GM18858 (cell line): ENCODE measurements at regions not wholly inside any gene's neighbourhood (a gene's known extent, or its start where the extent isn't known, plus 50 kb on each side); places are given as distances from the start of the nearest gene placed in this dataset.

Source experiments
- ATAC-seq: cut with Tn5 transposase; IDR thresholded peaks from one replicate; pipeline ENCODE4 v1.9.1; 2021; ENCODE audit not compliant: unreplicated experiment

DNA sequence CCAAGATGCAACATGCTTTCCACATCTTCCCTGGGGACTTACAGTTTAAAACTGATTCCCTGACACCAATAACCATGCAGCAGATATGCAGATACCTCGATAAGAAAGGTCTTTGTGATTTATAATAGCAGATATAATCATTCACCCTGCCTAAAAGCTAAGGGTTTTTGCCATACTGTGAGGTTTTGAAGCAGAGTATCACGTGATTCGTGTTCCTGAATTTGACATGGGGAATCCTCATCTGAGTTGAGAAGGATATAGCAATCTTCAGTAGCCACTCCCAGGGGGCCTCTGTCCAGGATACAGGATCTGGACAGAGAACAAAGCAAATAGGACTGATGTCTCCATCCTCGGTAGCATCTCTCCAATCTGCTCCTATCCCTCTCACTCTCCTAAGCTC is 79.1 kb upstream of the SDK2 start:
- ATAC-seq = no peak

DNA sequence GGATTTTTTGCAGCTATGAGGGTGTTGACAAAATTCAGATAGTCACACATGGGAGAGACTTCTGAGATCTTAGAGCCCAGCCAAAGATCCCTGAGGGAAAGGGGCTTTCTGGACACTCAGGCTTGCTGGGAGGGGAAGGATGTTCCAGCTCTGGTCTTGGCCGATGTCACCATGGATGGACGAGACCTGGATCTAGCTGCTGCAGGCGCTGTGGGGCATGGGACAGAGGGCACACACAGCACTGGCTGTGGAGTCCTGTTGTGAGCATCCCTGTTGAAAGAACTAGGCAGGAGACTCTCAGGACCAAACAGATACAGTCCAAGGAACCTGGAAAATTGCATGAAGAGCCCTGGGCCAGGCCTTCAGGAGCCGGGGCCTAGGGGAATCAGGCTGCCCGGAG is 80.1 kb upstream of the SDK2 start:
- no peak for ATAC-seq

DNA sequence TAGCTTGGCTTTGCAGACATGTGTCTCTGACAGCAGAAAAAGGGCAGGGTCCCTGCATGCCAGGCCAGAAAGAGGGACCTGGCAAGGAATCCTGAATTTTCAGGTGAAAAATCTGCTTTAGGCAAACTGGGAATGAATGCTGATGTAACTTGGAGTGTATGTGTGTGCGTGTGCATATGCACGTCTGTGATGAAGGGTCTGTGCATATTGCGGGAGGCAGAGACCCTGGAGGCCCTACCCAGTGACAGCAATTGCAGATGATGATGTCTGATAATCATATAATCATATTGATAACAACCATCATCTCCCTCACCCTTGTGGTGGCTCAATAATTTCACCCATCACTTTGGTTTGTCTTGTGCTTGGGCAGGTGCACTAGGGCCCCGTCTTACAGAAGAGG is 80.7 kb upstream of the SDK2 start:
- ATAC-seq = no peak

DNA sequence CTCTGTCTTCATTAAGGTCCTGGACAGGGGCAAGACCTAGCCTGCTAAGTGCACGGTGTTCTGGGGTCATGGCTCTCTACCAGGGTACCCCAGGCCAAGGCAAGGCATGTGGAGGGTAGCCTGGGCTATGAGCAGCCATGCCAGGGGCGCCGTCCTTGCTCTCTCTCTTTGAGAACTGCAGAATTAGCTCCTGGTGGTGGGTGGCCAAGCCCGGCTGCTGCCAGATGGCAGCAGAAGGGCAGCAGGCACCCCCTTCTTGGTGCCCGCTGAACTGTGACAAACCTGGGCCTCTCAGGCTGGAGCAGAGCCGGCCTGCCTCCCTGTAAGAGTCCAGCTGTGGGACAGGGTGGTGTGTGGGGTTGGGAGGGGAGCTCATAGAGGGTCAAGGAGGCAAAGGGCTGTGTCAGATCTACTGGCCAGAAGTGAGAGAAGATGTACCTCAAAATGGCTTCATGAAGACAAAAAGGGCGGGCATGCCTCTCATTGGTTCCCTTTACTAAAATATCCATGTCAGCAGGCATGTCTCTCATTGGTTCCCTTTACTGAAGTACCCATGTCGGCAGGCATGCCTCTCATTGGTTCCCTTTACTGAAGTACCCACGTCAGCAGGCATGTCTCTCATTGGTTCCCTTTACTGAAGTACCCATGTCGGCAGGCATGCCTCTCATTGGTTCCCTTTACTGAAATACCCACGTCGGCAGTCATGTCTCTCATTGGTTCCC is 81.7 kb upstream of the SDK2 start:
- no peak for ATAC-seq

DNA sequence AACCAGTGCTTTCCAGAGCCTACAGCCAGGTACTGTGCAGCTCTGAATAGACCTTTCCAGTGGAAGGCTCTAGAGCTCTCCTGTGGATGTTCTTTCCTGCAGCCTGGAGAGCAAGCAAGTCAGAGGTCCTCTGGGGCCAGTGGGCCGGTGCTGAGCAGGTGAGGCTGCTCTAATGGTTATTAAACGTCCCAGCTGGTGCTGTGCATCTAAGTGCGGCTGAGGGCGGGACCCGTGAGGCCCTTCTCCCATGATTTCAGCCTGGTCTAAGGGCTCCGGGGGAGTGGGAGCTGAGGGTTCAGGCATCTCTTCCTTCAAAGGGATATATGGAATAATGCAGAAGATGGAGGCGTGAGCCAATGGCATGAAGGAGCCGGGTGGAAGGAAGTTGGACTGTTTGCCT is 83.7 kb upstream of the SDK2 start:
- ATAC-seq = no peak

DNA sequence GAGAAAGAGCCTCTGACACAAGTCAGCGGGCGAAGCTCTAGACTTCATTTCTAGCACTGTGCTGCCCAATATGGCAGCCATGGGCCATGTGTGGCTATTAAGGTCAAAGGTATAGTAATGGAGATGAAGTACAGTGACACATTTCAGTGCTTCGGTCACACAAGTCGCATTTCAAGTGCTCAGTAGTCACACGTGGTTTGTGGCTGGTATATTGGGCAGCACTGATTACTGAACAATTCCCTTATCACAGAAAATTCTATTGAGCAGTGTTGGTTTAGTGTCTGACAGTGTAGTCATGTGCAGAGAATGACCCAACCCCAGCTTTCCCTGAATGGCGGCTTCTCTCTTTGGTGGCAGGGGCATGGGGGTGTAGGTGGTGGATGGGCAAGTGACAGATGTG is 84.9 kb upstream of the SDK2 start:
- ATAC-seq = no peak

DNA sequence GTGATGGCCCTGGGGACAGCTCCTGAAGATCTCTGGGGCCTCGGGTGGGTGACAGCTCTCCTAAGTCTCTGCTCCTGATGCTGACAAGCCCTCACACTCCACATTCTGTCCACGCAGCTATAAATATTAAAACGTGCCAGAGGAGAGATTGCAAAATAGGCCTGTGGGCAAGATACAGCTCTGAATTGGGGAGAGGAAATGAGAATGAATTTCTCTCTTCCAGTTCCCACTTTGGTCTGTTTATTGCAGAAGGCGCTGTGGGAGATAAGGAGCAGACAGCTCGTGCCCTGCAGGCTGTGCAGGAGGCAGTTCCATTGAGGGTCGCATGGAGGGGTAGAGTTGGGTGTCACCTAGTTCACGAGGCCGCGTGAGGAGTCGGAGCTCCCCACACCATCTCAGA is 87.5 kb upstream of the SDK2 start:
- no peak for ATAC-seq

DNA sequence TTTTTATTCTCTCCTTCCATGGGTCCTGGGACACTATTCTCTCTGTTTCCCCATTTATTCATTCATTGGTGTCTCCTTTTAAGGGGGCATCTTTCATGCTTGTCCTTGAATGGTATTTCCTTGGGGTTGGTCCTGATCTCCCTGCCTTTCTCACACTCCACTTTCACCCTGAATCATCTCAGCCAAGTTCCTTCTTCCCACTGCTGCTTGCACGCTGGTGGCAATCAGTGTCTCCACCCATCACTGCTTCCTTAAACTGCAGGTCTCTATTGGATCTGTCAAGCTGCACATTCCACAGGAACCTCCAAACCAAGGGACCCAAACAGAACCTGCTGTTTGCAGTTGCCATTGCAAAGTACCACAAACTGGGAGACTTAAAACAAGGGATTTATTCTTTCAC is 89.3 kb upstream of the SDK2 start:
- no peak for ATAC-seq

DNA sequence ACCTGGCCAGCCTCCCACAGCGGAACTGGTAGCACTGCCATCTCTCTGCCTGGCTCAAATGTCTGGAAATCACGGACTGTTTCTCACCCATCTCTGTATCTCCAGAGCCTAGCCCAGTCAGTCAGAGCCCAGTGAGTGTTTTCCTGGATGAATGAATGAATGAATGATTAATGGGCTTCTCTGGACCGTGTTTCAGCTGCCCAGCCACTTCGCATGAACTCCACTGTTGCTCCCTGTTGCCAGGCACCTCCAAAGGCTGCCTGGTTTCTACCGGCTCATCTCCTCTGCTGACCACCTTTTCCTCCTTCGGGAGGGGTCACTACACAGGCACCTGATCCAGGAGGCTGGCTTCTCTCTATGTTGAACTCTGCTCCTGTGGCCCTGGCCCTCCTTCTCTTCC is 91.0 kb upstream of the SDK2 start:
- ATAC-seq = no peak

DNA sequence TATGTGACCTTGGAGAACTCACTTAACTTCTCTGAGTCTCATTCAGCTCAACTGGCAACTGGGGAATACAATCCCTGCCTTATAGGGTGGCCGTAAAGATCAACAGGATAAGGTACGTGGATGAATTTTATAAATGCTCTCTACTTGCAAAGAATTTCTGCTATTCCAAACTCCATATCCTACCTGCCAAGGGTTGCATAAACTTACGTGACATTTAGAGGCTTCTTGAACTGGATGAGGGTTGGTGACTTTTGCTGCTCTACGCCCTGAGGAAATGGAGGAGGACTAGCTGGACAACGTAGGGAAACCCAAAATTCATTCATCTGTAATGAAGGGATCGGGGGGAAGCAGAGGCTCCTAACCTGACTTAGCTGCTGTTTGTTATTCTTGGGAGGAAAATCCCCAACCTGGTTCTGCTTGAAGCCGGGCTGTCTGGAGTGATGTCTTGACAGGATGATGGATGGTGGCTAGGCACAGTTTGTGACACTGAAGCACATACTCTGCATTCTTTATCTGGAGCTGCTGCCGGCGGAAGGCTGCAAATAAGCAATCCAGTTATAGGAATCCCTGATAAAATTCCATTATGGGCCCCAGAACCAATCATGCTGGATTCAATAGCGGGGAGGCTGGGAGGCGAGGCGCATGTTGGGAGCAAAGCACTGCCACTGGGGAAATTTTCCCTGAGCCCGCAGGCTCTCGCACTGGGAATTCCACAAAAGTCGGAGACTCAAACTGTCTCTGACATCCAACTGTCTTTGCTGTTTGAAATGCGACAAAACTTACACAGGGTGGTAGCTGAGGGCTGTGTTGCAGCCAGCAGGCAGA is 94.7 kb upstream of the SDK2 start:
- no peak for ATAC-seq

DNA sequence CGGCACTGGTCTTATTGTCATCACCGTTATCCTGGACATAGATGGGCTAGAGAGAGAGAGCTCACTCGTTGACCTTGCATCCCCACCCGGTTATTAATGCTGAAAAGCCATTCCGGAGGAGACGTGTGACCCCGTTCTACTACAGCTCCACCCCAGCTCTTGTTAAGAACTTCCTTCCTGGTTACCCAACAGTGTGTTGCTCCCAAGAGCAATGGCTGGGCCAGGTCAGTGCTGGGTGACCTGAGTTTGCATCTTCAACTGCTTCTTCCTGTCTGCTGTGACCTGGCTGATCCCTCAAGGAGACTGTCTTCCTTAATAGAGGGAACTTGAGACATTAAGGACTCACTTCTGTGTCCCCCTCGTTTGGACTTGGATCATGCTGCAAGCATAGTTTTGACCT is 96.1 kb upstream of the SDK2 start:
- ATAC-seq = no peak

DNA sequence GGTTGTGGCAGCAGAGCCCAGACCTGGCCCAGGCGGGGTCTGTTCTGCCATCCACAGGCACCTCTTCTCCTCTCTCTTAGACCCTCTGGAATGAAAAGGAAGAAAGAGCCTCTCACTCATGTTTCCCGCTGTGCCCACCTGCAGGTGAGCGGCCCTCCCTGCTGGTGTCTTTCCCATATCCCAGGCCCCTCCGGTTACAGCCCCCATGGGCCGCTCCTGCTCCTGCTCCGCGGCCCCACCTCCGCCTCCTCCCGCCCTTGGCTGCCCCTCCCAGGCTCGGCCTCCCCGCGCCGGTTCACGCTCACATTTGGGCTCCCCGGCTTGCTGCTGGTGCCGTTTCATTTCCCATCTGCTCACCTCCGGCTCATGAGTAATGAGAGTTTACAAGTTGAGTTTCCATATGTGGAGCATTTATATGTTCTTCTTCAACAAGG is 98.7 kb upstream of the SDK2 start:
- ATAC-seq = no peak

DNA sequence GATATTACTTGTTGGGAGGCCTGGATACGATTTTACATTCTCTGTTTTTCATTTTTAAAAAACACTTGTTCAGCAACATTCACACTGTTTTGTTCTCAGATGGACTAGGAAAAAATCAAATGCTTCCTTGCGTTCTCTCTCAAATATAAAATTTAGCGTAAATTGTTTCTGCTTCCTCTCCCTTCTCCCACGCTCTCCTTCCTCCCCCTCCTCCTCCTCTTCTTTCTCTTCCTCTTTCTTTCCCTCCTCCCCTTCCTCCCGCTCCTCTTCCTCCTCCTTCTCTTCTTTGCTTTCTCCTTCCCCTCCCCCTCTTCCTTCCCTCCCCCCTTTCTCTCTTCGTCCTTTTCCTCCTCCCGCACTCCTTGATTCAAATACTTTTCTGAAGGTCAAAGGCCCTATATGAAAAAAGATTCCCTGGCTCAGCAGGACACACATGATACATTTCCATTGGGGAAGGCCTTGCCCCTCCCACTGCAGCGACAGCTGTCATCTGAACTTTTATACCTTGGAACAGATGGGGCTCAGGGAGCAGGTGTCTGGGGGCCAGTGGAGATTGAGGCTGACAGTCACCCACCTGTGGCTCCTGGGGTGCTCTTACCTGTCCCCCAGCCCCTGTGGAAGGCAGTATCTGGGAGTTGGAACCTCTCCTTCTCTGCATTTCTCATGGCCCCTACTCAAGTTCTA is 99.4 kb upstream of the SDK2 start:
- ATAC-seq = no peak

DNA sequence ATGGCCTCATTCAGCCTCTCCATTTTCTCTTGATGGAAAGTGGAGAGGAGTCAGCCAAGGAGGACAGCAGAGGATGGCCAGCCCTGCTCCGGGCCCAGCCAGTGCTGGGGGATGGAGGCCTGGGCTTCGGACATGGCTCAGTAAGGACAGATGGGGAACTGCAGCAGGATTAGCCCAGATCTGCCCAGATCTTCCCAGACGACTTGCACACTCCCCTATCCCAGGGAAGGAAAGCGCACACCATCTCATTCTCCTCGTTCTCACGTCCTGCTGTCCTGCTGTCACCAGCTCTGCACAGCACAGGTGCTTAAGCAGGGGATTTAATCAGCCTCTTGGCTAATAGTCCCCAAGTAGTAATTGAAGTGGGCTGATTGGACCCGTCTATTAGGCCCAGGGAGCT is 100.2 kb upstream of the SDK2 start:
- ATAC-seq = no peak

DNA sequence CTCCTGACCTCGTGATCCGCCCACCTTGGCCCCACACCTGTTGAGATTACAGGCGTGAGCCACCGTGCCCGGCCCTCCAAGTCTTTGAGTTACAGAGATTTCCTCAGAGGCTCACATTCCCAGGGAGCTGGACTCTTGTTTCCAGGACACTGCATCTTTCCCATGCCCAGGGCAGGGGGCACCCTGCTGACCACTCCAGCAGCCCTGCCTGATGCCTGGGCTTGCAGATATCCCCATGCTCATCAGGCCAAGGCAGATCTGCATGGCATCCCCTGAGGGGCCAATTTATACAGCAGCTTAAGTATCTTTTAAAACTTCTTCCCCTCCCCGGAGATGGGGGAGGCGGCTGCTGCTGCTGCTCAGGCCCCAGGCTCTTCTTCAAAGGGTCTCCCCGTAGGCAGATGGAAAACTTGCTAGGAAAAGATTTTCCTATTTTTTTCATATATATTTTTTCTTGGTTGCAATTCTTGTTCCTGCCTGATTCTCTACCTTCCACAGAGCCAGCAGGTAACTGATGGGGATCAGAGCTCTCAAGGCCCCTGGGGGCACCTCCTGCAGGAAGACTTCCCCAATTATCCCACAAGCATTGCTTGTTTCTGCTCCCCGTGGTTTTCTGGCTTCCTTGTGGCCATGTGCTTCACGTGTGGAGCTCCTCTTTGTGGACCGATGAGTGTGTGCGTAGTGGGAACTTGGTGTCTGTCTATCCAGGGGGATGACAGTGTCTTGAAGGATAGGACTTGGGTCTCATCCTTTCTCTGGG is 102.2 kb upstream of the SDK2 start:
- no peak for ATAC-seq

DNA sequence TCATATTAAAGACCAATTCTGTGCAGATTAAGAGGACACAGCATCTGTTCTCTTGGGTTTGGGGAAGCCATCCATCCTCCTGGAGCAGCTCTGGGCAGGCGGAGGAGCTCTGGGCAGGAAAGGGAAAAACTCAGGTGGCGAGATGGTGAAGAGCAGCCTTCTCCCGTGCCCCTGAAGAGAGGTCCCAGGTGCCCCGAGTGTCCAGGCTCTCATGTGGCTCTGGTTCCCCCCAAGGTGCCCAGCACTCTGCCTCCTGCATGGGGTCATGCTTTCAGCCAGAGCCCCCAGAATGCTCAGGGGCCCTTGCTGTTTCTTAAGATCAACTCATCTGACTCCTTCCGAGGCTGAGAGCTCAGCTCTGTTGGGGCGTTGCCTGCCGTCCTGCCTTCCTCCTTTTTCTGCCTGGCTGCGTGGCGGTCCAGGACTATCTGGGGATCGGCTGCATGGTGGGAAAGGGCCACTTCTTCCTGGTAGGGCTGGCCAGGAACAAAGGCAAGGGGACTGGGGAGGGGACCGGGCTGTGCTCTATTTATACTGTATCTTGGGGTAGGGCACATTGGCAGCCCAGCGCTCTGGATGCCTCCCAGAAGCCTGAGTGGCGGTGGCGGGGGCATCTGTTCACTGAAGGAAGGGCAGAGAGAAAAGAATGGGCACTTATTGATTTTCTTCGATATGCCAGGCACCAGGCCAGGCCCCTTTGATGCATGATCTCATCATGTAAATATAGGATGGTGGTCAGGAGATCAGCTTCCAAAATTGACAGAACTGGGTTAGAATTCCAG is 103.2 kb upstream of the SDK2 start:
- ATAC-seq = no peak

DNA sequence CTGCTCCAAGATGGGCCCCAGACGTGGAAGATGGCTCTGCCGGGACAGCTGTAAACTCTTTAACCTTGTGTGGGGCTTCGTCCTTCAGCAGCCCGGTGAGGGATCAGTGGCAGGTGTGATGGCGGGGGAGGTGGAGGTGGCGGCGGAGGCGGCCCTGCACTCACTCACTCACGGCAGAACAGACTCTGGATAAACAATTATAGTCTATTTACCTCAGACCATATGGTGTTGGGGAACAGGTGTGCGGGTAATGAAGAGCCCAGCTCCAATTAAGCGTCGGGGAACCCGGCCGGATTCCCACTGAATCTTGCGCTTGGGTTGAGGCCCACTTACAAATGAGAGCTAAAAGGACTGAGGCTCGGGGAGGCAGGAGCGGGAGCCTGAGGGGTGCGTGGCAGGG is 104.3 kb upstream of the SDK2 start:
- ATAC-seq = no peak

DNA sequence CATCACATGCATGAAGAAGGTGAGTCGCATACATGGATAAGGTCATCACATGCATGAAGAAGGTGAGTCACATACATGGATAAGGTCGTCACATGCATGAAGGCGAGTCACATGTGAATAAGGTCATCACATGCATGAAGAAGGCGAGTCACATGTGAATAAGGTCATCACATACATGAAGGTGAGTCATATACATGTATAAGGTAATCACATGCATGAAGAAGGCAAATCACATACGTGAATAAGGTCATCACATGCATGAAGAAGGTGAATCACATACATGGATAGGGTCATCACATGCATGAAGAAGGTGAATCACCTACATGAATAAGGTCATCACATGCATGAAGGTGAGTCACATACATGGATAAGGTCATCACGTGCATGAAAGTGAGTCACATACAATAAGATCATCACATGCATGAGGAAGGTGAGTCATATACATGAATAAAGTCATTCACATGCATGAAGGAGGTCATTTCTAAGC is 105.1 kb upstream of the SDK2 start:
- ATAC-seq = no peak

DNA sequence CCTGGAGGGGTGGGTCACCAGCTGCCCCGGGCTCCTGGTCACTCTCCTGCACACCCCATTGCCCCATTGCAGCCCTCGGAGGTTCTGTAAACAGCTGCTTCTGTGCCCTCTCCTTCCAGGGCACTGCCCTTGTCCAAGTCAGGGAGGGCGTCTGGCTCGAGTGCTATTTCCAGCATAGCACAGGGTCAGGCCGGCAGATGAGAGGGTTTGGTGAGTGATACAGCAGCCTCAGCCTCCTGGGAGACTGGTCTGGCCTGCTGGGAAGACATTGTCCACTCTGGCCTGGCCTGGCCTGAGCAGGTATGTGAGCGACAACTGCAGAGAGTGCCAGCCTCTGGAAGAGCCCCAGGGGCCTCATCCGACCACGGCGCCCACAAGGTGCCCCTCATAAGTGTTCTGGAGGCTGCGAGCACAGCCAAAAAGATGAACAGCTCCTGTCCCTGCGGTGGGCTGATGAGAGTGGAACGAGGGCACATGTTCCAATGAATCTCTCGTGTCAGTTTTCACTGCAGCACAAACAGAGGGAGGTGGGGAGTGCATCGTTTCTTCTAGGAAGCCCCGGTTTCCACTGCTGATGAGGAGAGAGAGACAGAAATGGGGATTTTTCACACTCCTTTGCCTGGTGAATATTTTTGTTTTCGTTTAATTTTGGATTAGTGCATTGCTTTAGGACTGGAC is 105.8 kb upstream of the SDK2 start:
- ATAC-seq = no peak

DNA sequence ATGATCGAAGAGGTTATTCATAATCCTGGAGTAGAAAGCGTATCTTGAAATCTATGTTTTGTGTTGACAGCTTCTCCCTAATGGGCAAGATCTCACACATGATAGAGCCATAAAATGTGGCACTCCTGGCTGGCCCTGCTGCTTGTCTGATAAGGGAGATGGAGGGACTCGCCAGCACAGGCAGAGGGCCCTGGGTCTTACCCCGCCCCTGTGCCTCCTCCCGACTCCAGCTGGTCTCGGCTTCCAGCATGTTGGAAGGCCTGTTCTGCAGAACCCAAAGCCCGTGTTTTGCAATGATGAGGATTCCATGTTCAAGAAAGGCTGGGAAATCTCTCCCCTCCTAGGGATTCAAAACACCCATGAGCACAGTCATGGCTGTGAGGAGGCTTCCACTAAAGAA is 106.7 kb upstream of the SDK2 start:
- ATAC-seq = no peak
